Panc1 (cell line): ENCODE measurements at regions not wholly inside any gene's neighbourhood (a gene's known extent, or its start where the extent isn't known, plus 50 kb on each side); places are given as distances from the start of the nearest gene placed in this dataset.
A peak's percentile ranks its signal among the peaks of the same experiment; 100 is the strongest.

ENCODE experiments used
- ATAC-seq: fragments of 200-7000 bp; cut with Tn5 transposase; 2 replicates; pipeline ENCODE4 v1.9.1; 2020; ENCODE audit warnings: mild to moderate bottlenecking, moderate library complexity
- BruUV-seq: library from RNA; stranded (reverse); fragments of 400-500 nt; replicated peaks from 2 replicates; lab custom pipeline; 2021; lab: Mats Ljungman, UMichigan
- CTCF ChIA-PET: fragments of 300-600 bp; sonication (Branson Sonifier 250); formaldehyde crosslinking; loops from one replicate; lab custom pipeline; 2022; ENCODE audit warnings: antibody characterized with exemption; lab: Charles Lee
- POLR2A ChIA-PET: fragments of 300-600 bp; sonication (Branson Sonifier 250); formaldehyde crosslinking; loops from one replicate; lab custom pipeline; 2022; ENCODE audit warnings: antibody characterized with exemption; lab: Charles Lee
- DNase-seq: peaks from one replicate; pipeline ENCODE4 v3.0.0-alpha.2; 2010; ENCODE audit warnings: low read depth, low spot score
- H3K27ac ChIP-seq: 2 replicates; pipeline ENCODE4 v1.5.1; 2011; ENCODE audit warnings: mild to moderate bottlenecking, low read length, inconsistent platforms
- H3K27me3 ChIP-seq: fragments of 200-500 bp; sonication (Bioruptor generic); 2 replicates; pipeline ENCODE4 v1.6.0; 2014; ENCODE audit warnings: low read length, inconsistent platforms; ENCODE audit not compliant: control insufficient read depth, insufficient read depth
- H3K36me3 ChIP-seq: fragments of 200-500 bp; sonication (Bioruptor generic); 2 replicates; pipeline ENCODE4 v1.5.1; 2014; ENCODE audit warnings: inconsistent platforms, mild to moderate bottlenecking, low read length, moderate library complexity; ENCODE audit not compliant: control insufficient read depth, insufficient read depth
- H3K4me1 ChIP-seq: 2 replicates; pipeline ENCODE4 v1.5.1; 2011; ENCODE audit warnings: inconsistent platforms, mild to moderate bottlenecking, low read length, moderate library complexity; ENCODE audit not compliant: control insufficient read depth, insufficient read depth
- H3K4me3 ChIP-seq, 2 experiments: 2 replicates each; pipeline ENCODE4 v1.5.1; 2011 to 2012; ENCODE audit warnings: low read depth in 2 of 2, low read length in 2 of 2, mild to moderate bottlenecking in 2 of 2, inconsistent platforms in 1 of 2, moderate library complexity in 1 of 2
- H3K9me3 ChIP-seq: fragments of 200-500 bp; sonication (Bioruptor generic); 2 replicates; pipeline ENCODE4 v1.5.1; 2014; ENCODE audit warnings: low read depth, mild to moderate bottlenecking, inconsistent platforms, low read length, moderate library complexity; ENCODE audit not compliant: control insufficient read depth, insufficient read depth
- POLR2AphosphoS5 ChIP-seq: IDR thresholded peaks from 2 replicates; pipeline ENCODE4 v1.6.1; 2012; ENCODE audit warnings: mild to moderate bottlenecking, low read depth, low read length, moderate library complexity
- REST ChIP-seq, 2 experiments: IDR thresholded peaks; 2 replicates each; pipeline ENCODE4 v1.6.1; 2011 to 2012; ENCODE audit warnings: low read depth in 2 of 2, control low read depth in 1 of 2, low read length in 1 of 2, mild to moderate bottlenecking in 1 of 2, moderate library complexity in 1 of 2; ENCODE audit not compliant: insufficient read depth in 1 of 2
- SIN3A ChIP-seq: IDR thresholded peaks from 2 replicates; pipeline ENCODE4 v1.6.1; 2012; ENCODE audit warnings: low read depth, mild to moderate bottlenecking, low read length, moderate library complexity, borderline replicate concordance; ENCODE audit not compliant: insufficient read depth
- TCF7L2 ChIP-seq: IDR thresholded peaks from 2 replicates; pipeline ENCODE4 v1.6.1; 2011; ENCODE audit warnings: mild to moderate bottlenecking, low read depth, low read length, inconsistent platforms
- in situ Hi-C: cut with HindIII; loops from 2 replicates; pipeline ENCODE4 v1.10.0; 2016; ENCODE audit warnings: low sequenced_read_pairs, low pct_unique_long_range_greater_than_20kb
- intact Hi-C: fragments of 100-400 bp; cut with micrococcal nuclease; formaldehyde crosslinking; loops from one replicate; pipeline ENCODE4 v1.10.0; 2022; ENCODE audit not compliant: unreplicated experiment
- TF ChIP-seq, protein P1 (sequence below): fragments of 450-650 bp; IDR thresholded peaks from 2 replicates; pipeline ENCODE4 v1.5.1; 2017; ENCODE audit warnings: mild to moderate bottlenecking

- in situ Hi-C loops, result no loop called here
- Histone ChIP-seq H3K27me3 (peaks cover 3% of the 10 kb centered on the region; the same call in 1 of the 2 replicates), H3K27ac (no peak overlapping the region), H3K9me3 (no peaks in the 10 kb centered on the region), H3K36me3 (no peaks in the 10 kb centered on the region), H3K4me3 (no peak overlapping the region), H3K4me1 (no peaks in the 10 kb centered on the region)
- POLR2A ChIA-PET, result interaction anchor here (0.6 kb wide), 2 partner anchors 11 to 19 kb away, joined by 3 read pairs; no protein-coding TSS in a partner anchor
- intact Hi-C loops, result no loop called here
- no peak for TF ChIP-seq REST (IDR thresholded peaks at IDR 0.05; ENCODE audit: insufficient read depth in 1 of 2, low read depth in 2 of 2, low read length in 1 of 2)
- TF ChIP-seq TCF7L2, result no peak
- TF ChIP-seq, protein P1, sequence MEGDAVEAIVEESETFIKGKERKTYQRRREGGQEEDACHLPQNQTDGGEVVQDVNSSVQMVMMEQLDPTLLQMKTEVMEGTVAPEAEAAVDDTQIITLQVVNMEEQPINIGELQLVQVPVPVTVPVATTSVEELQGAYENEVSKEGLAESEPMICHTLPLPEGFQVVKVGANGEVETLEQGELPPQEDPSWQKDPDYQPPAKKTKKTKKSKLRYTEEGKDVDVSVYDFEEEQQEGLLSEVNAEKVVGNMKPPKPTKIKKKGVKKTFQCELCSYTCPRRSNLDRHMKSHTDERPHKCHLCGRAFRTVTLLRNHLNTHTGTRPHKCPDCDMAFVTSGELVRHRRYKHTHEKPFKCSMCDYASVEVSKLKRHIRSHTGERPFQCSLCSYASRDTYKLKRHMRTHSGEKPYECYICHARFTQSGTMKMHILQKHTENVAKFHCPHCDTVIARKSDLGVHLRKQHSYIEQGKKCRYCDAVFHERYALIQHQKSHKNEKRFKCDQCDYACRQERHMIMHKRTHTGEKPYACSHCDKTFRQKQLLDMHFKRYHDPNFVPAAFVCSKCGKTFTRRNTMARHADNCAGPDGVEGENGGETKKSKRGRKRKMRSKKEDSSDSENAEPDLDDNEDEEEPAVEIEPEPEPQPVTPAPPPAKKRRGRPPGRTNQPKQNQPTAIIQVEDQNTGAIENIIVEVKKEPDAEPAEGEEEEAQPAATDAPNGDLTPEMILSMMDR, result no peak
- TF ChIP-seq POLR2AphosphoS5, result no peak
- TF ChIP-seq SIN3A, result no peak
- peak; percentile 75 for ATAC-seq
- DNase-seq, result peak; percentile 32
- CTCF ChIA-PET, result no interaction called here
- no TSS peak for BruUV-seq
These were observed 137.2 kb downstream of the UTP18 start for GRCh38 chr17:51397361-51398127.

- Histone ChIP-seq H3K4me1 (no peaks in the 10 kb centered on the region), H3K36me3 (no peaks in the 10 kb centered on the region), H3K4me3 (no peak overlapping the region), H3K9me3 (no peaks in the 10 kb centered on the region), H3K27ac (no peak overlapping the region), H3K27me3 (peaks cover 3% of the 10 kb centered on the region; the same call in 1 of the 2 replicates)
- intact Hi-C loops, result no loop called here
- DNase-seq (no peak), ATAC-seq (no peak; the same call in 1 of the 2 replicates)
- TF ChIP-seq REST (IDR thresholded peaks at IDR 0.05; ENCODE audit: insufficient read depth in 1 of 2, low read depth in 2 of 2, low read length in 1 of 2) (no peak), TCF7L2 (no peak), POLR2AphosphoS5 (no peak), SIN3A (no peak)
- TF ChIP-seq, protein P1, result no peak
- CTCF ChIA-PET, result no interaction called here
- POLR2A ChIA-PET, result no interaction called here
- BruUV-seq, result no TSS peak
- in situ Hi-C loops, result no loop called here
These were observed 137.8 kb downstream of the UTP18 start for GRCh38 chr17:51398128-51398525.
